Neural cell (in vitro differentiated cells): ENCODE measurements at regions not wholly inside any gene's neighbourhood (a gene's known extent, or its start where the extent isn't known, plus 50 kb on each side); places are given as distances from the start of the nearest gene placed in this dataset.

ENCODE experiments used
- small RNA-seq, 3 experiments: library from RNA; depleted of rRNA; stranded (forward); fragments of <200 nt; gene quantifications; one replicate each; pipeline ENCODE3, GENCODE V24; 2012

Small RNA genes lying in the stretch of these regions (small RNA-seq; reads per million reads assigned to genes)
- 0.30 to 4.4 (median 0.84) reads per million in 3 experiments for gene RNU6-463P
